Pulmonary artery endothelial cell (primary cell): ENCODE measurements at regions not wholly inside any gene's neighbourhood (a gene's known extent, or its start where the extent isn't known, plus 50 kb on each side); places are given as distances from the start of the nearest gene placed in this dataset.

Experiments
- DNase-seq: peaks from one replicate; pipeline ENCODE4 v3.0.0-alpha.2; 2011; ENCODE audit warnings: low read depth, low spot score

DNA sequence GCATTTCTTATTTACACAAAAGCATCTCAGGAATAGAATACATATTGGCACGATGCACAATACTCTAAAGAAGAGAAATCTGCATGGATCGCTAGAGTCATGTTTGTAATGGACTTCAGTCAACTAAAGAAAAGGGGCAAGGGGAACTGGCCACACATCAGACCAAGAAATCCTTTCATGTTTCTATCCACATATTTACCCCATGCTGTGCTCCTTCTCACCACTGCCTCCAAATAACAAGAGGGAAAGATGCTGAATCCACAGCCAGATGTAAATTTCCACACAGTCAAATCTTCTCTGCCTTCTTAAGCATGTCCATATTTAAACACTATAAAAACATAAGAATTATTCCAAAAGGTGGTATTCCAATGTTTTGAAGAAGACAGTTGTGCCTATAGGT, 67.6 kb downstream of the COX18 start:
- no peak for DNase-seq

- no peak for DNase-seq
Observed at GRCh38 chr4:72997409-72997808, 72.1 kb downstream of the COX18 start.

- DNase-seq, result no peak
Observed at GRCh38 chr4:72994670-72995069, 74.8 kb downstream of the COX18 start.

GRCh38 chr4:72993876-72994275, 75.6 kb downstream of the COX18 start:
- no peak for DNase-seq

DNA sequence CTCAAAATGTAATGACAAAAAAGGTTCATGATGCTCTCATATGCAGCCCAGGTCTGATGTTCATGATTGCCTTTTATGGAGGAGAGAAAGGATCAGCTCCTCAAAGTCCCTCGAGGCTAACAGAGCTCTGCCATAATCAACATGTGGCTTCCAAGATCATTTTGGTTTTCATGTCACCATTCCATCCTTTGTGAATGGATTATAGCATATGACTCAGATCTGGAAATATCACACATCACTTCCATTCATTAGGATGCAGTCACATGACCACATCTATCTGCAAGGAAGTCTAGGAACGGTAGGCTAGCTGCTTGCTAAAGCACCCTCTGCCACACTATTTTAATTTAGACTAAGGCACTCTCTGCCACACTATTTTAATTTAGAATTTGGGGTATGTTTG, 77.6 kb downstream of the COX18 start:
- DNase-seq, result no peak

GRCh38 chr4:72987741-72988729, 81.5 kb downstream of the COX18 start:
- DNase-seq, result no peak

- DNase-seq, result no peak
Observed at GRCh38 chr4:72984351-72984750, 85.2 kb downstream of the COX18 start.

- DNase-seq, result no peak
Observed at GRCh38 chr4:72983709-72984108, 85.8 kb downstream of the COX18 start.

GRCh38 chr4:72977936-72978485, 91.5 kb downstream of the COX18 start:
- DNase-seq, result no peak

GRCh38 chr4:72975488-72975784, 94.1 kb downstream of the COX18 start:
- peak; percentile 32 for DNase-seq

GRCh38 chr4:72974694-72975487, 94.6 kb downstream of the COX18 start:
- DNase-seq, result peak; percentile 13

DNA sequence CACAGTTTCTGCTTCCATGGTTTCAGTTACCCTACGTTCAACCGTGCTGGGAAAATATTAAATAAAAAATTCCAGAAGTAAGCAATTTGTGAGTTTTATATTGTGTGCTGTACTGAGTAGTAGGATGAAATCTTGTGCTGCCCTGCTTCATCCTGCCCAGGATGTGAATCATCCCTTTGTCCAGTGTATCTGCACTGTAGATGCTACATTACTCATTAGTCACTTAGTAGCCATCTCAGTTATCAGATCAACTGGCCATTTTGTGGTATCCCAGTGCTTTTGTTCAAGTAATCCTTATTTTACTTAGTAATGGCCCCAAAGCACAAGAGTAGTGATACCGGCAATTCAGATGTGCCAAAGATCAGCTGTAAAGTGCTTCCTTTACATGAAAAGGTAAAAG, 97.9 kb downstream of the COX18 start:
- peak; percentile 87 for DNase-seq

DNA sequence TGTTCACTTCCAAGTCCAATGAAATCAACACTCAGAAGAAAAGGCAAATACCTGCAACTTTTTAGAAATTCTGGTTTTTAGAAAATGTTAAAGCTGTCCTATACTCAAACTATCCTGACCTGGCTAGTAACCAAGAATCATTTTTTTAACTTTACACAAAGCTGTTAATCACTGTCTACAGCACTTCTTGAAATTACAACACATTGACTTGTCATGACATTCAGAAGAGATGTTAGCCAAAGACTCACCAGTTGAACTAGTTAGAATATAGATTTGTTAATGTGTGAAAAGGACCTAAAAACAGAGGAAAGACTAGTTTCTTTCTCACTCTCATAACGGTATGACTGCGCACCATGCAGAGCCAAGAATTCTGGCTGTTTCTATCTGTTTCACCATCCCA, 98.8 kb downstream of the COX18 start:
- no peak for DNase-seq

DNA sequence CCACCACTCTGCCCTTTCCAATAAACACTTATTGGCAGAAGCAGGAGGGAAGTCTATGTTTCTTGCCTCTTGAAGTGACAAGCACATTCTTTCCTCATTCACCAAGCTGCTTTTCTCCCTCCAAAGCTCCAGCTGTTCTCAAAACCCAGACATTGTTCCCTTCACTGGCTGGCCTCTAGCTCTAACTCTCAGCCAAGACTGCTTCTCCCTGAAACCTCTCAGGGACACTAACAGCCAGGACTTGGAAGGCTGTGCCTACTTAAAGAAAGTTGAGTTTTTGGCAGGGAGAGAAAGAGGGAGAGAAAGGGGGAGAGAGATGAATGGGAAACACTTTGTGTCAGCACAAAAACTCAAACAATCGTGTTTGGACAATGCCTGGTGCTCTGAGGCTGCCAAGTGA, 99.5 kb downstream of the COX18 start:
- no peak for DNase-seq

DNA sequence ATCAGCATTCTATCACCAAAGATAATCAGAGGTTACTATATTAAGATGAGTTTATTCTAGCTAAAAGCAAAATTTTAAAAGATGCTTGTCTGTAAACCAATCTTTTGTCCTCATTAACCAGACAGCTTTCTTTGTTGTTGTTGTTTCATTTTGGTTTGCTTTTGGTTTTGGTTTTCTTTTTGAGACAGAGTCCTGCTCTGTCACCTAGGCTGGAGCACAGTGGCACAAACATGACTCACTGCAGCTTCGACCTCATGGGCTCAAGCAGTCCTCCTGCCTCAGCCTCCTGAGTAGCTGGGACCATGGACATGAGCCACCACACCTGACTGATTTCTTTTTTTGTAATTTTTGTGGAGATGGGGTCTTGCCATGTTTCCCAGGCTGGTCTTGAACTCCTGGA, 102.9 kb downstream of the COX18 start:
- DNase-seq, result no peak

DNA sequence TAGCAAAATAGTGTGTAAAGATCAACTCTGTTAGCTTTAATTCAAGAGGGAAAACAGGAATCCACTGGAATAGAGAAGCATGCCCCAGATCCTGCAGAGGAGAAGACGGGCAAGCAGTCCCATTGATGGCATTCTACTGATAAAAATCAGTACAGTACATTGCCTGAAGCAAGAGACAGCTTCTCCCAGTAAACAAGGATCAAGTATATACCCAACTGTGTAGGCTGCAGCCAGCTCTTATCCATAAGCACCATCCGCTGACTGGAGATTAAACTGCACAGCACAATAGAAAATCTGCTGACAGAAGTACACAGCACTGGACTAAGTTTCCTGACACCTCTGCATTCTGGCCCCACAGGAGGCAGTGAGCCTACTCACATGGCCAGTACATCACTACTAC, 110.1 kb downstream of the COX18 start:
- DNase-seq, result no peak

GRCh38 chr4:72954811-72955210, 114.7 kb downstream of the COX18 start:
- no peak for DNase-seq

DNA sequence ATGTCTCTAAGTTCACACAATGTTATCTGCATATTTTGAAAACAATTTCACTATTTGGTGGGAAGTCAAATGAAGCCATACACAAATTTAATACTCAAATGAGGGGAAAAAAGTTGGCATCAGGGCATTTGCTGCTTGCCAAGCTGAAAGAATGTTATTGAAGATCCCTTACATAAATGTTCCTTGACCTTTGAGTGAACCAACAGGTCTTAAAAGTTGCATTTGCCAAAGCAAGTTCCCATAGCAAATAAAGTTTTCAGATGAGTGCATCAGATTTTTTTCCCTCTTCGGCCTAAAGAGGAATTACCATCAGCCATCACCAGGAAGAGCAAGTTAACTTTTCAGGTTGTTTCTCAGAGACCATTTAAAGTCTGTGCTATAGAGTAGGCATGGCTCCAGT, 115.9 kb downstream of the COX18 start:
- no peak for DNase-seq

DNA sequence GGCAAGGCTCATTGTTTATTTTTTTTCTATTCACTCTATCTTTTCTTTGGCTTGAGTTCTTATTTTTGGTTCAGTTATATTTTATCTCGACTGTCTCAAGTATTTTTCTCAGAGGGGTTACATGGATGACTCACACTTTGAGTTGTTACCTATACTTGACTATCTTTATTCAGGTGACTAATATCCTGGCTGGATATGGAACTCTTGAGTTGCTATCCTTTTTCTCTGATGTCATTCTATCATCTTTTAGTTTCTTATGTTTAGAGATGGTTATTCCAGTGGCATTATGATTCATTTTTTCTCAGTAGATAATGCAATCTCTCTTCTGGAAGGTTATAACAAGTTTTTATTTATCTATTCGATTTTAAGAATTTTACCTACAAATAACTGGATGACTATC, 117.9 kb downstream of the COX18 start:
- DNase-seq, result no peak

DNA sequence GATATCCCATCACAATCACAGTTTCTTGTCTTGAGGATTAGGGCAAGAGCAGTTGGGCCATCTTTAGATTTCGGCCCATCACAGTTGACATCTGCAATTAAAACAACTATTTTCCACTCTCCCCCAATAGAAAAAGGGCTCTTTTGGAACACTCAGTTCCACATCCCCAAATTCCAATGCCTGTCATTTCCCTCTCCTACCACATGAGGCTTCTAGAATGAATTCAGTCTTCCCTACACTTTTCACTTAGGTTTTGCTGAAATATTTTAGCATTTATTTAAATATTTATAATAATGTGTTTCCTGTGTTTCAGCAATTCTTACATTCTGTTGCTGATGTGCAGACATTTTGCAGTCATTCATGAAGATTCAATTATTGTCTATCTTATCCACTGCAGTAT, 118.4 kb downstream of the COX18 start:
- DNase-seq, result no peak

DNA sequence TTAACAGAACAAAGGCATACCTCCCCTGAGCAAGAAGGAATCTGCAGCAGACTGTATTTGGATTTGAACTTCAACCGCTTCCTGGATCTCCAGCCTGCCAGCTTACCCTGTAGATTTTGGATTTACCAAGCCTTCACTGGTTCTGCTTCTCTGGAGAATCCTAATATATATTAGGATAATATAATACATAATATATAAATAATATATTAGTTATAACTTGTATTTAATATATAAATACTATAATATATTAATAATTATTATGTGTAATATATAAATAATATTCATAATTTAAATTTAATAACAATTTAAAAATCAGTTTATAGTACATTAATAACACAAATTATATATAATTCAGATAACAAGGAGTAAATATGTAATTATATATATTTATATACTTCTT, 121.4 kb downstream of the COX18 start:
- DNase-seq, result no peak

DNA sequence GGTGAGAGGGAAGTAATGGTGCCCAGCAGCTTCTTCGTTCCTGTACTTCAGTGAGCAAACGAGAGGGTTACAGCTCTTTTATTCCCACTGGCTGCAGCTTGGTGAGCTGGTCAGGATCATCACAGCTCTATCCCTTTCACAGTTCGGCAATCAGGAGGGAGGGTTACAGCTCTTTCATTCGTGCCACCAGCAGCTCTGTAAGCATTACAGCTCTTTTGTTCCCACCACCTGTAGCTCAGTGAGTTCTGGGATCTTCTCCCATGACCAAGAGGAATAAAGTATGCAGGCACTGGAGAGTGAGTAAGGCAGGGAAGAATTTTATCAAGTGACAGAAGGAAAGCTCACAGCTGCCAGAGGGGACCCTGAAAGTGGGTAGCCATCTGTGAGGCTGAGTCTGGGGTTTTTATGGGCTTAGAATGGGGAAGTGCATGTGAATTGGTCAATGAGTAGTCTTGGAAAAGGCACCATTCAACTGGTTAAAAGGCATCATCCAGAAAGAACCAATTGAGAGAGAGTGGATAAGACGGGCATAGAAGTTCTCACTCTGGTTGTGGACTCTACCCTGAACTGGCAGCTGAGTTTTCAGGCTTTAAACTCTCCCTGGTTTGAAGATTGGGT, 123.7 kb downstream of the COX18 start:
- no peak for DNase-seq
